H9 (cell line): ENCODE measurements at regions not wholly inside any gene's neighbourhood (a gene's known extent, or its start where the extent isn't known, plus 50 kb on each side); places are given as distances from the start of the nearest gene placed in this dataset.

Experiments used
- DNase-seq: peaks from one replicate; pipeline ENCODE4 v3.0.0-alpha.2; 2017
- H2AFZ ChIP-seq: one replicate; pipeline ENCODE4 v1.6.1; 2013; ENCODE audit warnings: mild to moderate bottlenecking, low read length, control low read depth, moderate library complexity
- H2AK5ac ChIP-seq: 2 replicates; pipeline ENCODE4 v1.6.1; 2013; ENCODE audit warnings: low read length, control low read depth, mixed read lengths; ENCODE audit not compliant: insufficient read length
- H2BK120ac ChIP-seq: one replicate; pipeline ENCODE4 v1.6.1; 2013; ENCODE audit warnings: low read depth, mild to moderate bottlenecking, low read length, control low read depth, inconsistent platforms; ENCODE audit not compliant: poor library complexity, severe bottlenecking
- H2BK12ac ChIP-seq: 2 replicates; pipeline ENCODE4 v1.6.1; 2013; ENCODE audit warnings: low read length, control low read depth, mixed read lengths, low read depth; ENCODE audit not compliant: insufficient read length
- H2BK15ac ChIP-seq: 2 replicates; pipeline ENCODE4 v1.6.1; 2013; ENCODE audit warnings: low read depth, low read length, control low read depth
- H2BK20ac ChIP-seq: one replicate; pipeline ENCODE4 v1.6.1; 2013; ENCODE audit warnings: low read depth, mild to moderate bottlenecking, low read length, control low read depth, inconsistent platforms; ENCODE audit not compliant: poor library complexity, severe bottlenecking
- H2BK5ac ChIP-seq: 2 replicates; pipeline ENCODE4 v1.6.1; 2013; ENCODE audit warnings: low read length, control low read depth, mixed read lengths; ENCODE audit not compliant: insufficient read length
- H3K14ac ChIP-seq: 2 replicates; pipeline ENCODE4 v1.6.1; 2013; ENCODE audit warnings: low read length, control low read depth; ENCODE audit not compliant: insufficient read depth
- H3K18ac ChIP-seq: 2 replicates; pipeline ENCODE4 v1.6.1; 2013; ENCODE audit warnings: low read depth, mild to moderate bottlenecking, mixed read lengths, low read length, control low read depth; ENCODE audit not compliant: insufficient read length
- H3K23ac ChIP-seq: 2 replicates; pipeline ENCODE4 v1.6.1; 2013; ENCODE audit warnings: low read length, control low read depth, mixed read lengths, low read depth; ENCODE audit not compliant: insufficient read length
- H3K23me2 ChIP-seq: 2 replicates; pipeline ENCODE4 v1.6.1; 2013; ENCODE audit warnings: low read depth, mild to moderate bottlenecking, mixed read lengths, low read length, control low read depth; ENCODE audit not compliant: insufficient read length, poor library complexity, severe bottlenecking
- H3K27ac ChIP-seq: 2 replicates; pipeline ENCODE4 v1.5.1; 2013; ENCODE audit warnings: low read length, control low read depth, mixed read lengths, low read depth; ENCODE audit not compliant: insufficient read length
- H3K27me3 ChIP-seq: 2 replicates; pipeline ENCODE4 v1.6.1; 2013; ENCODE audit warnings: low read length, control low read depth, inconsistent platforms; ENCODE audit not compliant: insufficient read depth
- H3K4ac ChIP-seq: 2 replicates; pipeline ENCODE4 v1.6.1; 2013; ENCODE audit warnings: low read depth, mild to moderate bottlenecking, control low read depth, inconsistent platforms, low read length, moderate library complexity
- H3K4me1 ChIP-seq: 2 replicates; pipeline ENCODE4 v1.6.1; 2013; ENCODE audit warnings: low read length, control low read depth, inconsistent platforms; ENCODE audit not compliant: insufficient read depth
- H3K4me2 ChIP-seq: 2 replicates; pipeline ENCODE4 v1.6.1; 2013; ENCODE audit warnings: low read length, control low read depth, mixed read lengths; ENCODE audit not compliant: insufficient read length, insufficient read depth
- H3K56ac ChIP-seq: 2 replicates; pipeline ENCODE4 v1.6.1; 2013; ENCODE audit warnings: low read depth, mild to moderate bottlenecking, mixed read lengths, low read length, control low read depth; ENCODE audit not compliant: insufficient read length
- H3K79me1 ChIP-seq: 2 replicates; pipeline ENCODE4 v1.6.1; 2013; ENCODE audit warnings: low read depth, mild to moderate bottlenecking, moderate library complexity, low read length, control low read depth, inconsistent platforms; ENCODE audit not compliant: insufficient read depth, poor library complexity, severe bottlenecking
- H3K79me2 ChIP-seq: 2 replicates; pipeline ENCODE4 v1.6.1; 2013; ENCODE audit warnings: low read length, control low read depth, inconsistent platforms; ENCODE audit not compliant: insufficient read depth
- H3K9ac ChIP-seq: 2 replicates; pipeline ENCODE4 v1.6.1; 2013; ENCODE audit warnings: low read length, control low read depth, mixed read lengths; ENCODE audit not compliant: insufficient read length; ENCODE audit errors: extremely low read depth
- H3K9me3 ChIP-seq: one replicate; pipeline ENCODE4 v1.6.1; 2013; ENCODE audit warnings: low read depth, low read length, inconsistent platforms; ENCODE audit not compliant: control insufficient read depth
- H3T11ph ChIP-seq: one replicate; pipeline ENCODE4 v1.6.1; 2013; ENCODE audit warnings: mild to moderate bottlenecking, low read length, control low read depth, inconsistent platforms
- H4K20me1 ChIP-seq: one replicate; pipeline ENCODE4 v1.6.1; 2013; ENCODE audit not compliant: control insufficient read depth, insufficient read length, insufficient read depth
- H4K5ac ChIP-seq: 2 replicates; pipeline ENCODE4 v1.6.1; 2013; ENCODE audit warnings: low read depth, mild to moderate bottlenecking, mixed read lengths, low read length, control low read depth; ENCODE audit not compliant: insufficient read length
- H4K8ac ChIP-seq: replicated peaks from 2 replicates; pipeline ENCODE4 v1.6.1; 2013; ENCODE audit warnings: low read length, control low read depth, mixed read lengths, low read depth; ENCODE audit not compliant: insufficient read length
- H4K91ac ChIP-seq: 2 replicates; pipeline ENCODE4 v1.6.1; 2013; ENCODE audit warnings: low read depth, mild to moderate bottlenecking, moderate library complexity, mixed read lengths, low read length, control low read depth; ENCODE audit not compliant: insufficient read length
- H3K27ac Mint-ChIP-seq, 3 experiments: 2 replicates in 2 of 3; 3 replicates in 1 of 3; pipeline ENCODE4 v1.8.0; 2020 to 2021; ENCODE audit warnings: mixed read lengths in 3 of 3, mild to moderate bottlenecking in 1 of 3, moderate library complexity in 1 of 3
- H3K27me3 Mint-ChIP-seq: 2 replicates; pipeline ENCODE4 v1.8.0; 2021; ENCODE audit warnings: low read depth, mild to moderate bottlenecking, moderate library complexity, mixed read lengths
- H3K36me3 Mint-ChIP-seq, 3 experiments: 2 replicates in 2 of 3; 3 replicates in 1 of 3; pipeline ENCODE4 v1.8.0; 2020 to 2021; ENCODE audit warnings: low read depth in 3 of 3, mixed read lengths in 3 of 3; ENCODE audit not compliant: insufficient read depth in 1 of 3
- H3K4me1 Mint-ChIP-seq, 2 experiments: 2 replicates each; pipeline ENCODE4 v1.8.0; 2020; ENCODE audit warnings: mixed read lengths in 2 of 2
- H3K4me3 Mint-ChIP-seq, 2 experiments: 2 replicates in 1 of 2; 3 replicates in 1 of 2; pipeline ENCODE4 v1.8.0; 2020 to 2021; ENCODE audit warnings: mild to moderate bottlenecking in 2 of 2, mixed read lengths in 2 of 2, moderate library complexity in 1 of 2
- H3K9me3 Mint-ChIP-seq, 2 experiments: 2 replicates in 1 of 2; 3 replicates in 1 of 2; pipeline ENCODE4 v1.8.0; 2020; ENCODE audit warnings: mild to moderate bottlenecking in 2 of 2, mixed read lengths in 2 of 2, moderate library complexity in 1 of 2
- WGBS: extraction: QIAGEN DNeasy Blood & Tissue Kit; methylation state at CpG from one replicate; pipeline ENCODE4 v1.1.7; 2013; ENCODE audit warnings: missing lambda C conversion rate, low lambda C conversion rate, mixed read lengths; ENCODE audit not compliant: insufficient read length; ENCODE audit errors: extremely low coverage; 5-methylcytosine and 5-hydroxymethylcytosine counted together
- TF ChIP-seq, protein P1 (sequence below): fragments of 200-600 bp; sonication (generic); conservative IDR thresholded peaks from 3 replicates; pipeline ENCODE4 v1.8.0; 2021; ENCODE audit warnings: antibody characterized with exemption, mild to moderate bottlenecking

DNA sequence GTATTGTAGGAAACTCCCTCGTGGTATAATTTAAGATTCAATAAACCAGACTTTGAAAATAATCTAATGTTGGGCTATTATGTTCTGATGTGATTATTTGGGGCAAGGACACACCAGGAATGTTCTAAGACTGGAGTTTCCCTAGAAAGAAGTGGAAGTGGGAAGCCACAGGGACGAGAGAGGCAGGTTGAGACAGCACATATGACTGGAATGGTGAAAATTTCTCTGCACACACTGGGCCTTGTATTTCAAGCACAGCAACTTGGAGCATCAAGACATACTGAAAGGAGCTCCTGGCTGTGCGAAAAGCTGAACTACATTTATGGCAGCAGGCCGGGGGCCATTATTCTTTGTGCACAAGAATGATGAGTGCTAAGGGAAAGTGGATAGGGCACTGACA is 98.2 kb downstream of the CETN3 start:
- no peak overlapping the region for H3K4me3 Mint-ChIP-seq

More for the DNA sequence above, 98.2 kb downstream of the CETN3 start:
- H3K79me2 ChIP-seq: no peaks in the 10 kb centered on the region
- no peak overlapping the region for H4K91ac ChIP-seq
- H3K79me1 ChIP-seq: no peaks in the 10 kb centered on the region
- Mint-ChIP-seq H3K36me3 (no peaks in the 10 kb centered on the region), H3K9me3 (peaks cover 0 to 2% of the 10 kb centered on the region in 2 experiments; a peak in 3 of 5 replicates), H3K4me1 (peaks cover 5 to 12% of the 10 kb centered on the region in 2 experiments; a peak in 3 of 4 replicates), H3K27me3 (no peaks in the 10 kb centered on the region; the same call in 1 of the 2 replicates), H3K27ac (peak overlapping the region in 1 of 3 experiments; percentile 4; a peak in 1 of 7 replicates)
- H3K56ac ChIP-seq: no peak overlapping the region
- no peak overlapping the region for H3K14ac ChIP-seq
- H2BK12ac ChIP-seq: no peak overlapping the region
- no CpG with 5 or more reads among the region's 4 CpGs for WGBS
- no peak overlapping the region for H4K8ac ChIP-seq
- H3K4ac ChIP-seq: no peak overlapping the region
- no peak overlapping the region for H3K9ac ChIP-seq
- H2BK20ac ChIP-seq: no peak overlapping the region
- H3K23me2 ChIP-seq: no peaks in the 10 kb centered on the region
- no peak overlapping the region for H2AFZ ChIP-seq
- no peaks in the 10 kb centered on the region for H4K20me1 ChIP-seq
- no peaks in the 10 kb centered on the region for H3K4me1 ChIP-seq
- H2BK120ac ChIP-seq: no peak overlapping the region
- H3K27ac ChIP-seq: no peak overlapping the region
- TF ChIP-seq, protein P1, sequence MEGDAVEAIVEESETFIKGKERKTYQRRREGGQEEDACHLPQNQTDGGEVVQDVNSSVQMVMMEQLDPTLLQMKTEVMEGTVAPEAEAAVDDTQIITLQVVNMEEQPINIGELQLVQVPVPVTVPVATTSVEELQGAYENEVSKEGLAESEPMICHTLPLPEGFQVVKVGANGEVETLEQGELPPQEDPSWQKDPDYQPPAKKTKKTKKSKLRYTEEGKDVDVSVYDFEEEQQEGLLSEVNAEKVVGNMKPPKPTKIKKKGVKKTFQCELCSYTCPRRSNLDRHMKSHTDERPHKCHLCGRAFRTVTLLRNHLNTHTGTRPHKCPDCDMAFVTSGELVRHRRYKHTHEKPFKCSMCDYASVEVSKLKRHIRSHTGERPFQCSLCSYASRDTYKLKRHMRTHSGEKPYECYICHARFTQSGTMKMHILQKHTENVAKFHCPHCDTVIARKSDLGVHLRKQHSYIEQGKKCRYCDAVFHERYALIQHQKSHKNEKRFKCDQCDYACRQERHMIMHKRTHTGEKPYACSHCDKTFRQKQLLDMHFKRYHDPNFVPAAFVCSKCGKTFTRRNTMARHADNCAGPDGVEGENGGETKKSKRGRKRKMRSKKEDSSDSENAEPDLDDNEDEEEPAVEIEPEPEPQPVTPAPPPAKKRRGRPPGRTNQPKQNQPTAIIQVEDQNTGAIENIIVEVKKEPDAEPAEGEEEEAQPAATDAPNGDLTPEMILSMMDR: no peak
- no peaks in the 10 kb centered on the region for H3K27me3 ChIP-seq
- H3K18ac ChIP-seq: no peak overlapping the region
- no peak overlapping the region for H3T11ph ChIP-seq
- DNase-seq: no peak
- H3K23ac ChIP-seq: no peak overlapping the region
- no peak overlapping the region for H4K5ac ChIP-seq
- no peak overlapping the region for H2BK5ac ChIP-seq
- no peak overlapping the region for H2BK15ac ChIP-seq
- H3K4me2 ChIP-seq: no peak overlapping the region
- H2AK5ac ChIP-seq: no peak overlapping the region
- H3K9me3 ChIP-seq: no peaks in the 10 kb centered on the region
